Omental fat pad (tissue), 3 donors: ENCODE measurements at regions not wholly inside any gene's neighbourhood (a gene's known extent, or its start where the extent isn't known, plus 50 kb on each side); places are given as distances from the start of the nearest gene placed in this dataset.

Experiments
- ATAC-seq: fragments of 150-250 bp; one replicate; pipeline ENCODE4 v1.9.1; 2016; ENCODE audit warnings: mild to moderate bottlenecking, moderate library complexity; ENCODE audit not compliant: low FRiP score
- DNase-seq: peaks from one replicate; pipeline ENCODE4 v3.0.0-alpha.2; 2019; ENCODE audit warnings: low spot score
- TF ChIP-seq, protein P1 (sequence below), 3 donors: fragments of 450-650 bp; IDR thresholded peaks; one replicate each; pipeline ENCODE4 v1.5.1; 2016 to 2017; ENCODE audit warnings: antibody characterized with exemption in 3 of 3, mild to moderate bottlenecking in 3 of 3, moderate library complexity in 2 of 3

- DNase-seq (no peak), ATAC-seq (no peak)
- TF ChIP-seq, protein P1, sequence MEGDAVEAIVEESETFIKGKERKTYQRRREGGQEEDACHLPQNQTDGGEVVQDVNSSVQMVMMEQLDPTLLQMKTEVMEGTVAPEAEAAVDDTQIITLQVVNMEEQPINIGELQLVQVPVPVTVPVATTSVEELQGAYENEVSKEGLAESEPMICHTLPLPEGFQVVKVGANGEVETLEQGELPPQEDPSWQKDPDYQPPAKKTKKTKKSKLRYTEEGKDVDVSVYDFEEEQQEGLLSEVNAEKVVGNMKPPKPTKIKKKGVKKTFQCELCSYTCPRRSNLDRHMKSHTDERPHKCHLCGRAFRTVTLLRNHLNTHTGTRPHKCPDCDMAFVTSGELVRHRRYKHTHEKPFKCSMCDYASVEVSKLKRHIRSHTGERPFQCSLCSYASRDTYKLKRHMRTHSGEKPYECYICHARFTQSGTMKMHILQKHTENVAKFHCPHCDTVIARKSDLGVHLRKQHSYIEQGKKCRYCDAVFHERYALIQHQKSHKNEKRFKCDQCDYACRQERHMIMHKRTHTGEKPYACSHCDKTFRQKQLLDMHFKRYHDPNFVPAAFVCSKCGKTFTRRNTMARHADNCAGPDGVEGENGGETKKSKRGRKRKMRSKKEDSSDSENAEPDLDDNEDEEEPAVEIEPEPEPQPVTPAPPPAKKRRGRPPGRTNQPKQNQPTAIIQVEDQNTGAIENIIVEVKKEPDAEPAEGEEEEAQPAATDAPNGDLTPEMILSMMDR (IDR thresholded peaks at IDR 0.05) = no peak
Observed at GRCh38 chr2:199216253-199216652, 241.5 kb downstream of the SATB2 start.

GRCh38 chr2:199207011-199207410 is 250.7 kb downstream of the SATB2 start:
- TF ChIP-seq, protein P1 (IDR thresholded peaks at IDR 0.05) = no peak
- DNase-seq (no peak), ATAC-seq (no peak)

GRCh38 chr2:199206536-199206935 is 251.2 kb downstream of the SATB2 start:
- TF ChIP-seq, protein P1 (IDR thresholded peaks at IDR 0.05) = no peak

GRCh38 chr2:199202964-199203363 is 254.8 kb downstream of the SATB2 start:
- ATAC-seq = no peak
- TF ChIP-seq, protein P1 (IDR thresholded peaks at IDR 0.05) = no peak

More at GRCh38 chr2:199206536-199206935, 251.2 kb downstream of the SATB2 start:
- no peak for ATAC-seq
- no peak for DNase-seq

DNA sequence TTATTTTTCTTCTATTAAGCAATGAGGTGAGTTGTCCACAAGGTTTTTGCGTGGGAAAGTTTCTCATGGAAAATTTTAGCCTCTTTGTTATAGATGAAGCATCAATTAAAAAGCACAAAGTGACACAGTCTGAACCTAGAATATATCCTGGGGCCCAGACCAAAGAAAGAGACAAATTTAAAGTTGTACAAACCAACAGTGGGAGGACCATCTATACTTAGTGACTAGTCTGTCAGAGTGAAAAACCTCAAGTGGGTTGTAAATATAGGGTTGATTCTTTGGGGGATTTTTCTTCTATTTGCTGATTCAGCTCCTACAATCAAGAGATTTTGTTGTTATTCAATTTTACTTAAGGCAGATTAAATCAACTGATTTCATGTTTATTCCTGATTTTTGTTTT is 256.2 kb downstream of the SATB2 start:
- ATAC-seq (no peak), DNase-seq (no peak)
- TF ChIP-seq, protein P1 (IDR thresholded peaks at IDR 0.05) = no peak

More at GRCh38 chr2:199202964-199203363, 254.8 kb downstream of the SATB2 start:
- no peak for DNase-seq

- DNase-seq (no peak), ATAC-seq (no peak)
Observed at GRCh38 chr2:199199797-199200196, 257.9 kb downstream of the SATB2 start.

DNA sequence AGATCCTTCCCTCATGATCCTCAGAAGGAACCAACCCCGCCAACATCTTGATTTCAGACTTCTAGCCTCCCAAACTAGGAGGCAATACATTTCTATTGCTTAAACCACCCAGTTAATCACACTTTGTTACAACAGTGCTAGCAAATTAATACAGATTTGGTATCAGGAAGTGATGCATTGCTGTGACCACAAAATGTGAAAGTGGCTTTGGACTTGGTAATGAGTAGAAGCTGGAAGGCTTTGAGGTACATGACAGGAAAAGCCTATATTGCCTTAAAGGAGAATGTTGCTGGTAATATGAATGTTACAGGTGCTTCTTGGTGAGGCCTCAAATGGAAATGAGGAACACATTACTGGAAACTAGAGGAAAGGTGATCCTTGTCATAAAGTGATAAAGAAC is 260.3 kb downstream of the SATB2 start:
- TF ChIP-seq, protein P1 (IDR thresholded peaks at IDR 0.05) = no peak
- no peak for DNase-seq
- ATAC-seq = no peak

More at GRCh38 chr2:199199797-199200196, 257.9 kb downstream of the SATB2 start:
- TF ChIP-seq, protein P1 (IDR thresholded peaks at IDR 0.05) = no peak
